ENCODE measurements at regions not wholly inside any gene's neighbourhood (a gene's known extent, or its start where the extent isn't known, plus 50 kb on each side); places are given as distances from the start of the nearest gene placed in this dataset.

DNA sequence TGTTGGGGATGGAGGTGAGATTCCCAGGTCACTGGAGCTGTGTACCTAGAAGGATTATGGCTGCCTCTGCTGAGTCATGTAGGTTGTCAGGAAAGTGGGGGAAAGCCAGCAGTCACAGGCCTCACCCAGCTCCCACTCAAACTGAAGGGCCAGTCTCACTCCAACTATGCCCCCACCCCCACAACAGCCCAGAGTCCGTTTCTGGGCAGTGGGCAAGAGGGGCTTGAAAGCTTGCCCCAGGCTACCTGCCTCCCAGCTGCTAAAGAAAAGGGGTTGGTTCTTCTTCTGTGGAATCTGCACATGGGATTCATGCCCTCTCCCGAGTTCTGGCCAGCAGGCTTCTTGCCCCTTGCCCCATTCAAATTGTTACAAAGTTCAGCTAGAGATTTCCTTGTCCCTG is 116.0 kb upstream of the PGRMC2 start:
- Histone ChIP-seq H3K27me3 (no peaks in the 10 kb centered on the region), H3K4me3 (no peak overlapping the region), H3K36me3 (no peaks in the 10 kb centered on the region), H3K4me1 (no peaks in the 10 kb centered on the region), H3K27ac (no peak overlapping the region), H3K9me3 (no peaks in the 10 kb centered on the region)
- DNase-seq (no peak), ATAC-seq (no peak)
- in situ Hi-C loops (cut with MboI; ENCODE audit: low sequenced_read_pairs in 4 of 4) (no loop called here), intact Hi-C loops (cut with DNase I; ENCODE audit: low total_unique reads) (no loop called here)
- no peak for TF ChIP-seq POLR2A (IDR thresholded peaks at IDR 0.05)
- TF ChIP-seq, protein P1, sequence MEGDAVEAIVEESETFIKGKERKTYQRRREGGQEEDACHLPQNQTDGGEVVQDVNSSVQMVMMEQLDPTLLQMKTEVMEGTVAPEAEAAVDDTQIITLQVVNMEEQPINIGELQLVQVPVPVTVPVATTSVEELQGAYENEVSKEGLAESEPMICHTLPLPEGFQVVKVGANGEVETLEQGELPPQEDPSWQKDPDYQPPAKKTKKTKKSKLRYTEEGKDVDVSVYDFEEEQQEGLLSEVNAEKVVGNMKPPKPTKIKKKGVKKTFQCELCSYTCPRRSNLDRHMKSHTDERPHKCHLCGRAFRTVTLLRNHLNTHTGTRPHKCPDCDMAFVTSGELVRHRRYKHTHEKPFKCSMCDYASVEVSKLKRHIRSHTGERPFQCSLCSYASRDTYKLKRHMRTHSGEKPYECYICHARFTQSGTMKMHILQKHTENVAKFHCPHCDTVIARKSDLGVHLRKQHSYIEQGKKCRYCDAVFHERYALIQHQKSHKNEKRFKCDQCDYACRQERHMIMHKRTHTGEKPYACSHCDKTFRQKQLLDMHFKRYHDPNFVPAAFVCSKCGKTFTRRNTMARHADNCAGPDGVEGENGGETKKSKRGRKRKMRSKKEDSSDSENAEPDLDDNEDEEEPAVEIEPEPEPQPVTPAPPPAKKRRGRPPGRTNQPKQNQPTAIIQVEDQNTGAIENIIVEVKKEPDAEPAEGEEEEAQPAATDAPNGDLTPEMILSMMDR (IDR thresholded peaks at IDR 0.05 in 4 of 5, conservative IDR thresholded peaks at IDR 0.05 in 1 of 5) = no peak

DNA sequence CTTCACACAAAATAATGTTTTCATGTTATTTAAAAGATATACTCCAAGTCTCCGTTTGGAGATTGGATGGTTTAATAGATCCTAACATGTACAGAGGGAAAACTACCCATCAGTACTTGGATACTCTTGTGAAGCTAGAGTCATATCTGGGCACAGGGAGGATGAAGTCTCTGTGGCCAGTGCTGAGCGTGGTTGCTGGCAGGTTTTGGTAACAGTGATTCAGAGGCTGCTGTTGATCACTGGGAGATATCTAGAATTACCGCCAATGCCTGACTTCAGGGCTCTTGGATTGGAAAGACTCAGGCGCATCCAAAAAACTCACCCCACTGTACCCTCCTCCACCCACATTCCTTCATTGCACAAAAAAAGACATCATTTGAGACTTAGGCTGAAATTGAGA is 107.2 kb upstream of the PGRMC2 start:
- ATAC-seq (peak; percentile 97 to 99), DNase-seq (peak; percentile 76 to 77)
- H3K4me1 ChIP-seq = peaks cover 18 to 38% of the 10 kb centered on the region in 2 donors
- H3K9me3 ChIP-seq = no peaks in the 10 kb centered on the region
- H3K27me3 ChIP-seq = no peaks in the 10 kb centered on the region
- H3K36me3 ChIP-seq = no peaks in the 10 kb centered on the region
- H3K27ac ChIP-seq = peak overlapping the region; percentile 64 to 82 (median 74)
- in situ Hi-C loops (cut with MboI; ENCODE audit: low sequenced_read_pairs in 4 of 4) (no loop called here), intact Hi-C loops (cut with DNase I; ENCODE audit: low total_unique reads) (loop anchor here (2.0 to 5.0 kb wide), 2 partner anchors 58 to 106 kb away; no protein-coding TSS in a partner anchor)
- TF ChIP-seq POLR2A (IDR thresholded peaks at IDR 0.05) = no peak
- TF ChIP-seq, protein P1 (IDR thresholded peaks at IDR 0.05 in 4 of 5, conservative IDR thresholded peaks at IDR 0.05 in 1 of 5) = no peak
- H3K4me3 ChIP-seq = no peak overlapping the region

DNA sequence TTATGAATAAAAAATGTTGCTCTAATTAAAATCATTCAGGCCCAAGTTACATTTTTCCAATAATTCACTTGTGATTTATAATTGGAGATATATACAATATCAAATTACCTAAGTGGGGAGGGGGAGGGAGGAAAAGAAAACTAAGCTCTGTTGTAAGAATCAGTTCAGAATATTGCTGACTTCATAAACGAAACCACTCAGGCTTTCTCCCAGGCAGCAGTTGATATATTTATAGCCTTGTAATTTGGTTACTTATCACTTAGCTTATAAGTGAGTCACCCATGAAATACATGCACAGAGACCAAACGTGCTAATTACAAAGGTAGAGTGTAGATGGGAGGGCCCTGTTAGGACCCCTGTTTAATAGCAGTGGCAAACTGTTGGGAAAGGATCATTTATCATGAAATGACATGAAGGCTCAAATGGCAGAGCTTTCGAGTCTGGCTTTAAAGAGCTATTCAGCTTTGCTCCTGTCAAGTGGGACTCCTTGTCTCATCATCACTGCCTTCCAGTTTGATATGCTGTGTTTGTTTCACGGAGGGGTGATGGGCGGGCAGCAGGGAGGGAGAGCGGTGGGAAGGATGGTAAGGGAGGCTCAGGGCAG is 105.6 kb upstream of the PGRMC2 start:
- H3K36me3 ChIP-seq = no peaks in the 10 kb centered on the region
- peaks cover 22 to 48% of the 10 kb centered on the region in 2 donors for H3K4me1 ChIP-seq
- TF ChIP-seq, protein P1 (IDR thresholded peaks at IDR 0.05 in 4 of 5, conservative IDR thresholded peaks at IDR 0.05 in 1 of 5) = no peak
- no peak for TF ChIP-seq POLR2A (IDR thresholded peaks at IDR 0.05)
- ATAC-seq (peak; percentile 38 to 53), DNase-seq (no peak)
- intact Hi-C loops (cut with DNase I; ENCODE audit: low total_unique reads) (no loop called here), in situ Hi-C loops (cut with MboI; ENCODE audit: low sequenced_read_pairs in 4 of 4) (no loop called here)
- H3K9me3 ChIP-seq = no peaks in the 10 kb centered on the region
- no peaks in the 10 kb centered on the region for H3K27me3 ChIP-seq
- peak overlapping the region; percentile 64 to 82 (median 74) for H3K27ac ChIP-seq
- no peak overlapping the region for H3K4me3 ChIP-seq

DNA sequence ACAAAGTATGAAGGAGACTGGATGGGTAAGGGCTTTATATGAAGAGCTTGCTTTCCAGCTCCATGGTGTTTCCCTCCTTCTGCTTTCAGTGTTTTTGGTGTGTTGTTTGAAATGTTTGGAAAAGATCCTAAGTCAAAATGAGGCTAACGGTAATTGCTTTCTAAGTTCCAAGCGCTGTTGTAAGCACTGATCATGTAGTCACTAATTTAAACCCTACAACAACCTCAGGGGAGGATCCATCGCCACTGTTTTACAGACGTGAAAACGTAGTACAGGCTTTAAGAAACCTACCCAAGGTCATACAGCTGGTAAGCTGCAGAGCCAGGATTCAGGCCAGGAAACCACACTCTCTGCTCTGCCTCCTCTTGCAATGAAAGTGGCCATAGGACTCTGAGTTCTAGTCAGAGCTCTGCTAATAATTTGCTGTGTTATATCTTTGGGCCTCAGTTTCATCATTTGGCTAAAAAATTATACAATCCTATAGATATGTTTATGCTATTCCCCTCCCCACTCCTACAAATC is 102.9 kb upstream of the PGRMC2 start:
- DNase-seq = no peak
- in situ Hi-C loops (cut with MboI; ENCODE audit: low sequenced_read_pairs in 4 of 4) (no loop called here), intact Hi-C loops (cut with DNase I; ENCODE audit: low total_unique reads) (no loop called here)
- Histone ChIP-seq H3K9me3 (no peaks in the 10 kb centered on the region), H3K27me3 (no peaks in the 10 kb centered on the region), H3K4me1 (peaks cover 45 to 69% of the 10 kb centered on the region in 2 donors), H3K4me3 (no peak overlapping the region), H3K27ac (peak overlapping the region; percentile 12 to 41 (median 36)), H3K36me3 (no peaks in the 10 kb centered on the region)
- TF ChIP-seq, protein P1 (IDR thresholded peaks at IDR 0.05 in 4 of 5, conservative IDR thresholded peaks at IDR 0.05 in 1 of 5) = no peak
- no peak for TF ChIP-seq POLR2A (IDR thresholded peaks at IDR 0.05)
- no peak for ATAC-seq

Measured in gastrocnemius medialis (tissue), 4 donors.